ENCODE measurements at regions not wholly inside any gene's neighbourhood (a gene's known extent, or its start where the extent isn't known, plus 50 kb on each side); places are given as distances from the start of the nearest gene placed in this dataset.

- no peak for TF ChIP-seq USF2 (IDR thresholded peaks at IDR 0.05; ENCODE audit: low read length)
Measured at GRCh38 chr3:194028434-194029004, 107.4 kb upstream of the HES1 start (continued).

All from H1 (cell line).